Suprapubic skin (tissue), 4 donors: ENCODE measurements at regions not wholly inside any gene's neighbourhood (a gene's known extent, or its start where the extent isn't known, plus 50 kb on each side); places are given as distances from the start of the nearest gene placed in this dataset.

ENCODE experiments used
- DNase-seq, 2 donors: peaks; one replicate each; pipeline ENCODE4 v3.0.0-alpha.2; 2019; ENCODE audit warnings: low spot score in 2 of 2
- H3K27ac ChIP-seq: fragments of 200-600 bp; sonication (generic); one replicate; pipeline ENCODE4 v1.5.1; 2019
- H3K27me3 ChIP-seq: fragments of 200-600 bp; sonication (generic); one replicate; pipeline ENCODE4 v1.5.1; 2019
- H3K36me3 ChIP-seq: fragments of 200-600 bp; sonication (generic); one replicate; pipeline ENCODE4 v1.5.1; 2019
- H3K4me1 ChIP-seq: fragments of 200-600 bp; sonication (generic); one replicate; pipeline ENCODE4 v1.5.1; 2019
- H3K4me3 ChIP-seq: fragments of 200-600 bp; sonication (generic); one replicate; pipeline ENCODE4 v1.5.1; 2019; ENCODE audit warnings: mild to moderate bottlenecking
- H3K9me3 ChIP-seq: fragments of 200-600 bp; sonication (generic); one replicate; pipeline ENCODE4 v1.5.1; 2019
- CTCF ChIP-seq, 2 donors: fragments of 200-600 bp in 1 of 2; fragments of 450-650 bp in 1 of 2; sonication (generic) in 1 of 2; IDR thresholded peaks; one replicate each; pipeline ENCODE4 v1.5.1; 2016 to 2019; ENCODE audit warnings: antibody characterized with exemption in 2 of 2, mild to moderate bottlenecking in 1 of 2, moderate library complexity in 1 of 2
- EP300 ChIP-seq: sonication (generic); formaldehyde crosslinking; IDR thresholded peaks from one replicate; pipeline ENCODE4 v1.6.1; 2017; ENCODE audit warnings: antibody characterized with exemption
- POLR2A ChIP-seq, 2 donors: fragments of 450-650 bp; IDR thresholded peaks; one replicate each; pipeline ENCODE4 v1.6.1; 2017; ENCODE audit warnings: antibody characterized with exemption in 2 of 2, mild to moderate bottlenecking in 2 of 2, moderate library complexity in 2 of 2
- POLR2AphosphoS5 ChIP-seq, 3 donors: sonication (generic); formaldehyde crosslinking; IDR thresholded peaks; one replicate each; pipeline ENCODE4 v1.6.1; 2017; ENCODE audit warnings: antibody characterized with exemption in 3 of 3
- WGBS: methylation state at CpG from one replicate; pipeline ENCODE4 v1.1.5; 2018; 5-methylcytosine and 5-hydroxymethylcytosine counted together

GRCh38 chr10:121661451-121661851 lies 63.2 kb upstream of the FGFR2 start:
- peaks cover 5% of the 10 kb centered on the region for H3K4me1 ChIP-seq
- H3K9me3 ChIP-seq: no peaks in the 10 kb centered on the region
- H3K36me3 ChIP-seq: no peaks in the 10 kb centered on the region
- no peak overlapping the region for H3K4me3 ChIP-seq
- H3K27me3 ChIP-seq: no peaks in the 10 kb centered on the region
- no peak for TF ChIP-seq POLR2A (IDR thresholded peaks at IDR 0.05)
- TF ChIP-seq CTCF (IDR thresholded peaks at IDR 0.05): no peak
- TF ChIP-seq EP300: no peak
- no peak for TF ChIP-seq POLR2AphosphoS5 (IDR thresholded peaks at IDR 0.05)
- 75% methylated on average over 11 of the region's 14 CpGs for WGBS
- H3K27ac ChIP-seq: no peak overlapping the region
- DNase-seq: no peak

- Histone ChIP-seq H3K36me3 (no peaks in the 10 kb centered on the region), H3K9me3 (no peaks in the 10 kb centered on the region), H3K27ac (no peak overlapping the region), H3K4me3 (no peak overlapping the region), H3K4me1 (peaks cover 4% of the 10 kb centered on the region), H3K27me3 (no peaks in the 10 kb centered on the region)
- WGBS: 86% methylated on average over 10 of the region's 10 CpGs
- no peak for DNase-seq
- TF ChIP-seq POLR2A (IDR thresholded peaks at IDR 0.05) (no peak), EP300 (no peak), CTCF (IDR thresholded peaks at IDR 0.05) (no peak), POLR2AphosphoS5 (IDR thresholded peaks at IDR 0.05) (no peak)
These were observed 61.0 kb upstream of the FGFR2 start for GRCh38 chr10:121659236-121659635.

GRCh38 chr10:121658611-121659010 lies 60.4 kb upstream of the FGFR2 start:
- no peaks in the 10 kb centered on the region for H3K36me3 ChIP-seq
- peaks cover 4% of the 10 kb centered on the region for H3K4me1 ChIP-seq
- no peak overlapping the region for H3K4me3 ChIP-seq
- 30% methylated on average over 3 of the region's 3 CpGs for WGBS
- H3K27ac ChIP-seq: no peak overlapping the region
- H3K27me3 ChIP-seq: no peaks in the 10 kb centered on the region
- no peaks in the 10 kb centered on the region for H3K9me3 ChIP-seq
- DNase-seq: no peak
- TF ChIP-seq POLR2AphosphoS5 (IDR thresholded peaks at IDR 0.05) (no peak), EP300 (no peak), POLR2A (IDR thresholded peaks at IDR 0.05) (no peak), CTCF (IDR thresholded peaks at IDR 0.05) (no peak)

GRCh38 chr10:121658111-121658510 lies 59.9 kb upstream of the FGFR2 start:
- H3K36me3 ChIP-seq: no peaks in the 10 kb centered on the region
- DNase-seq: no peak
- no peak overlapping the region for H3K4me3 ChIP-seq
- H3K4me1 ChIP-seq: peaks cover 4% of the 10 kb centered on the region
- H3K27me3 ChIP-seq: no peaks in the 10 kb centered on the region
- no peaks in the 10 kb centered on the region for H3K9me3 ChIP-seq
- H3K27ac ChIP-seq: no peak overlapping the region
- TF ChIP-seq POLR2AphosphoS5 (IDR thresholded peaks at IDR 0.05) (no peak), POLR2A (IDR thresholded peaks at IDR 0.05) (no peak), CTCF (IDR thresholded peaks at IDR 0.05) (no peak)
- WGBS: 83% methylated on average over 5 of the region's 5 CpGs

- no peaks in the 10 kb centered on the region for H3K27me3 ChIP-seq
- DNase-seq: peak in 1 of 2 donors; percentile 68
These were observed 57.3 kb upstream of the FGFR2 start for GRCh38 chr10:121655254-121656144.

More at GRCh38 chr10:121655254-121656144, 57.3 kb upstream of the FGFR2 start:
- H3K4me1 ChIP-seq: peaks cover 4% of the 10 kb centered on the region
- TF ChIP-seq EP300 (no peak), POLR2A (IDR thresholded peaks at IDR 0.05) (no peak), POLR2AphosphoS5 (IDR thresholded peaks at IDR 0.05) (no peak), CTCF (IDR thresholded peaks at IDR 0.05) (no peak)
- no peaks in the 10 kb centered on the region for H3K9me3 ChIP-seq
- H3K36me3 ChIP-seq: no peaks in the 10 kb centered on the region
- WGBS: 49% methylated on average over 10 of the region's 12 CpGs
- H3K4me3 ChIP-seq: no peak overlapping the region
- H3K27ac ChIP-seq: no peak overlapping the region
